ENCODE measurements at regions not wholly inside any gene's neighbourhood (a gene's known extent, or its start where the extent isn't known, plus 50 kb on each side); places are given as distances from the start of the nearest gene placed in this dataset.

GRCh38 chr5:56366986-56367385 is 133.9 kb upstream of the ANKRD55 start:
- no peak for DNase-seq

- no peak for DNase-seq
These were observed 128.3 kb upstream of the ANKRD55 start for GRCh38 chr5:56361398-56361797.

- no peak for DNase-seq
These were observed 127.7 kb upstream of the ANKRD55 start for GRCh38 chr5:56360816-56361215.

GRCh38 chr5:56359809-56360685 is 126.9 kb upstream of the ANKRD55 start:
- DNase-seq: no peak

- no peak for DNase-seq
These were observed 125.9 kb upstream of the ANKRD55 start for GRCh38 chr5:56358703-56359681.

GRCh38 chr5:56358046-56358445 is 124.9 kb upstream of the ANKRD55 start:
- DNase-seq: no peak

- DNase-seq: no peak
These were observed 124.3 kb upstream of the ANKRD55 start for GRCh38 chr5:56357426-56357825.

- DNase-seq: no peak
These were observed 123.7 kb upstream of the ANKRD55 start for GRCh38 chr5:56356836-56357160.

GRCh38 chr5:56356121-56356835 is 123.1 kb upstream of the ANKRD55 start:
- DNase-seq: no peak

GRCh38 chr5:56354836-56355235 is 121.7 kb upstream of the ANKRD55 start:
- DNase-seq: no peak

GRCh38 chr5:56352808-56353590 is 119.9 kb upstream of the ANKRD55 start:
- DNase-seq: no peak

- no peak for DNase-seq
These were observed 117.6 kb upstream of the ANKRD55 start for GRCh38 chr5:56350597-56351170.

- DNase-seq: no peak
These were observed 117.0 kb upstream of the ANKRD55 start for GRCh38 chr5:56350011-56350596.

GRCh38 chr5:56349461-56349860 is 116.3 kb upstream of the ANKRD55 start:
- no peak for DNase-seq

GRCh38 chr5:56346741-56347535 is 113.8 kb upstream of the ANKRD55 start:
- no peak for DNase-seq

- no peak for DNase-seq
These were observed 113.0 kb upstream of the ANKRD55 start for GRCh38 chr5:56346044-56346710.

GRCh38 chr5:56345352-56345751 is 112.2 kb upstream of the ANKRD55 start:
- DNase-seq: no peak

- DNase-seq: no peak
These were observed 111.5 kb upstream of the ANKRD55 start for GRCh38 chr5:56344594-56344993.

GRCh38 chr5:56343988-56344387 is 110.9 kb upstream of the ANKRD55 start:
- no peak for DNase-seq

GRCh38 chr5:56342616-56343015 is 109.5 kb upstream of the ANKRD55 start:
- no peak for DNase-seq
